Left hindlimb (tissue), 1 donor: ENCODE measurements at regions not wholly inside any gene's neighbourhood (a gene's known extent, or its start where the extent isn't known, plus 50 kb on each side); places are given as distances from the start of the nearest gene placed in this dataset.

Experiments used
- DNase-seq: peaks from one replicate; pipeline ENCODE4 v3.0.0-alpha.2; 2018

- no peak for DNase-seq
Observed at GRCh38 chr13:106230450-106230849, 305.0 kb downstream of the EFNB2 start.

DNA sequence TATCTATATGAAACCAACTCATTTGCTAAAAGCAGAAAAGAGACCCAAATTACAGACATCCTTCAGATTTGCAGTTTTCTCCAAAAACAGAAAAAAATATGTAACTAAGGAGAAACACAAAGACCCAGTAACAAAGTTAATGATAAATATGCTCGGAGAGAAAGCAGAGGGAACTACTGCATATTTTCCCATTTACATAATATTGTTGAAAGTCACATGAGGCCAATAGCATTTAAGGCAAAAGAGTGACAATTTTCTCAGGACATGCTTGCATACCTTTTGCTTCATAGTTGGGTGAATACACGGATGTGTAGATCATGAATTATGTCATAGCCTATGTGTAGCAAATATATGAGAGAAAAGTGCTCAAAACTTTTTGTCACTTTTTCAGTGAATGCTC, 310.3 kb downstream of the EFNB2 start:
- no peak for DNase-seq

GRCh38 chr13:106220211-106220610, 315.3 kb downstream of the EFNB2 start:
- no peak for DNase-seq

DNA sequence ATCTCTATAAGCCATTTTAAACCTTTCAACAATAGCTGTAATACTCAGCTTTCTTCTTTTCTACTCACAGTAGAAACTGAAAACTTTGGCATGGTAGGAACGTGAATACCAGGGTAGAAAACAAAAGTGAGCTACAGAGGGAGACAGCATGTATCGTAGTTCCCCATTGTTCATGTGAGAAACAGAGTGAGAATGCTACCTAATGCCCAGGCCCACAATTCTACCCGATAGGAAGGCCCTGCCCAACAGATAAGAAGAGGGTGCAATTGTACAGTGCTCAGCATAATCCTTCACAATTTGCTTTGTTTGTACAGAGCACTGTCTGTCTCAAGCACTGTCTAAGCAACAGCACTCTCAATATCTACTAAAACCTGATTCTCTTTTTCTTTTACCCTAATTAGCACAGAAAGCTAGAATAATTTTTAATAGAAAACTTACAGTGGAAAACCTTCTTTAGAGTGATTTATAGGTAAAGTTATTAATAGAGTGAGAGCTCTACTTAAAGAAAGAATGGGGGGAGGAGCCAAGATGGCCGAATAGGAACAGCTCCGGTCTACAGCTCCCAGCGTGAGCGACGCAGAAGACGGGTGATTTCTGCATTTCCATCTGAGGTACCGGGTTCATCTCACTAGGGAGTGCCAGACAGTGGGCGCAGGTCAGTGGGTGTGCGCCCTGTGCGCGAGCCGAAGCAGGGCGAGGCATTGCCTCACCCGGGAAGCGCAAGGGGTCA, 322.3 kb downstream of the EFNB2 start:
- DNase-seq, result no peak

- no peak for DNase-seq
Observed at GRCh38 chr13:106212386-106213010, 323.0 kb downstream of the EFNB2 start.

- DNase-seq, result no peak
Observed at GRCh38 chr13:106210324-106210723, 325.1 kb downstream of the EFNB2 start.

- DNase-seq, result no peak
Observed at GRCh38 chr13:106205871-106206270, 329.6 kb downstream of the EFNB2 start.

DNA sequence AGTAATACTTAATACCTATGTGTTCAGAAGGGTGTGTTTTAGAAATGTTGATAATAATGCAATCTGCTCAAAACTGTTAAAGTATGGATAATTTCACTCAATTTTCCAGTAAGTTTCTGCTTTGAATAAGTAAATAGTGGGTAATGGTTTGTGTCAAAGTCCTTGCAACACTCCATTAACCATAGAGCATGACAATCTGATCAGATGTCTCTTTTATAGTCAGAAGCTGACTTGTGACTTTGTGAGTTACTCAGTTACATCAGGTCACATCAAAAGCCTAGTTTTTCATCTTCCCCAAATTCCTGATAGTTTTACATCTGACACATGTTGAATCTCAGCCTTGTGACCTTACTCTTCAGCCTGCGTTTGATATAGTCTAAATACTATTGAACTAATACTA, 338.0 kb downstream of the EFNB2 start:
- no peak for DNase-seq

DNA sequence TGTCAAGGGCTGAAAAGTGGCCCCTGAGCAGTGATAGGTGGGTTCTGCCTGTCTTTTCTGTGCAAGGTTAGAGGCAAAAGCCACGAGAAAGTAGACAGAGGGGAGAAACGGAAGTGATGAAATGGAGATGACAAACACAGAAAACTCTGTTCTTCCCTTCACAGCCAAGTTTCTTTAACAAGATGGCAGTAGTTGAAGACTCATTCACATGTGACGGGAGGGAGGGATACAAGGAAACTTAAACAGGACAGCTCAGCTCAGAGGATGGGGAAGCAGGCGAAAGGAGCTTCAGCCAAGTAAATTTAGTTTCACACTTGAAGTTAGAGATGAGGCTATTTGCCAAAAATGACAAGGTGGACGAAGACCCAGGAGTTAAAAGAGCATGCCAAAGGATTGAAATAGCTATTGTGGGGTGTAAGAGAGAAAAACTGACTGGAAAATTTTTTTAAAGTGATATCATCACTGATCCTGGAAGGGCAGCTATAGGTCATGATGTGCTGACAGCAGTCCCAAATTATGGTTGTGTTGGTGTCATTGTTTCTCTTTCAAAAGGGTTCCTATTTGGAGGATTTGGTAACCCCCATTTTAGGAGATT, 347.9 kb downstream of the EFNB2 start:
- DNase-seq, result no peak

- no peak for DNase-seq
Observed at GRCh38 chr13:106187101-106187500, 348.4 kb downstream of the EFNB2 start.

DNA sequence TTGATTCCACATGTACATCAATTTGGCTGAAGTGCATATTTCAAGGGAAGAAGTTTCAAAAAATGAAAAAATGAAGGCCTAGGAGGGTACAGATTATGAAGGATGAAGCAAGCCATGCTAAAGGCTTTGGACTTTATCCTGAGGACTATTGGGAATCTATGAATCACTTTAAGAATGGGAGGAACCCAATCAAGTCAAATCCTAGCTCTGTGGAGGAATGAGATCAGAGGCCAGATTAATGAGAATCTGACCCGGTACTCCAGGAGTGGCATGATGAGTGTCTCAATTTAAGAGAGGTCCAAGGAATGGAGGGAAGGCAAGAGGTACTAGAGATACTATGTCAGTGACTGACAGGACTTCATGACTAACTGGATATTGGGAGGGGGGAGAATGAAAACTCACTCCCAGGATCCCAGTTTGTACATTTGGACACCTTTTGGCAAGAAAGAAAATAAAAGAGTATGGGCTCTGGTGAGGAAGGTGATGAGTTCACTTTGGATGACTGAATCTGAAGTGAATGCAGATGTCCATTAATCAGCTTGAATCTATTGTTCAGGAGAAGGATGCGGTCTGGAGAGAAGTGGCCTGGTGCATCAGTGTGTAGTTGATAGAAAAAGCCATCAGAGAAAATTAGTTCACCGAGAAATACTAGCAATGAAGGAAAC, 349.0 kb downstream of the EFNB2 start:
- DNase-seq, result no peak

DNA sequence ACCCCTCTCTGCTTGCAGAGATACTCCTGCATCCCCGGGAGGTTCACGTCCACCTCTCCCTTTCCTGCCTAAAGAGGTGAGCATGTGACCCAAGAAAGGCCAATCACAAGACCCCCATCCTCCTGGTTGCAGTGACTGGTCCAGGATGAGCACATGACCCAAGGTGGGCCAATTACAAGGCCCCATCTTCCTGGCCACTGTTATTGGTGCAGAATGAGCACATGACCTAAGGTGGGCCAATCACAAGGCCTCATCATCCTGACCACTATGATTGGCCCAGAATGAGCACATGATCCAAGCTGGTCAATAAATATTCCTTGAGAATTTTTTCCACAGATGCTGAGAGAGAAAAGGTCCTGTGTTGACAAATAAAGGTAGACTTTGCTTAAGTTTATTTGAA, 350.7 kb downstream of the EFNB2 start:
- no peak for DNase-seq

DNA sequence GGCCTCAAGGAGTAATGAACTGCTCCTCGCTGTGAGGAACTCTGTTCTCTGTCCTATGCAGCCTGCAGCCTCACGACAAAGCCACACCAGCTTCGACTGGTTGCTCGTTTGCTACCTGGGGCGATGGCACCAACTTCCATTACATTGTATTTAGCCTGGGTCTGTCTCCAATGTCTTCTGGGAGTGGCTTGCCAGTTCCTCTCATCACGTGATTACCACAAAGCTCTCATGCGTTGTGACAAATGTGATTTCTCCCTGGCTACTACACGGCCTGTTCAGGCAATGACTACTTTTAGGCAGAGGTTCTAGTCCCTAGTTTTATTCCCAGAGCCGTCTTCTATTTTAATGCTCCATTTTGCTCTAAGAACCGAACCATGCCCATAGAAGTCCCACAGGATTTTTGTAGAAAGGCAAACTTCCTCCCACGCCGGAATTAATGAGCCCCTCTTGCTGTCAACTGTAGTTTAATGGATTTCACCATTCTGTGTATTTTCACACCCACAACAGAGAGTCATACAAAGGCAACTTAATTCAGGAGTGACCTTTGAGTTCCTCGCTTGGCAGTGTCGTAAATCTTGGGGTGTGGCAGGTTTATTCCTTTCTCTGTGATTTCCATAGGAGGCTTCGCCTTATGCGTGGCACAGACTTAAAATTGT, 351.9 kb downstream of the EFNB2 start:
- DNase-seq, result no peak

- DNase-seq, result no peak
Observed at GRCh38 chr13:106182404-106182803, 353.1 kb downstream of the EFNB2 start.

GRCh38 chr13:106178816-106179215, 356.6 kb downstream of the EFNB2 start:
- no peak for DNase-seq

DNA sequence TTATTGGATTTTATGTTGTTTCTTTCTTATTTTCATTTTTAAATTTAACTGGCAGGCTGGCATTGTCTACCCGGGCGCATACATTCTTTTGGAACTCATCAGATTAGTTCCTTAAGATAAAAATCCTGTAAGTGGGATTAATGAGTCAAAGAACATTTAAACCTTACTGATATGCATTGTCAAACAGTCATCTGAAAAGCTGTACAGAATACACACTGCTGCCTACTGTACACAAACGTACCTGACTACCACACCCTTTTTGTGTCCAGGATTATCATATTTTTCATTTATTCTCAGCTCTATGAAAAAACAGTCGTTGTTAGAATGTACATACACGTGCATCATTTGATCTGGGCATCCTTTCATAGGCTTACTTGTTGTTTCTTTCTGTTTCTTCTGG, 358.3 kb downstream of the EFNB2 start:
- no peak for DNase-seq

- DNase-seq, result no peak
Observed at GRCh38 chr13:106176117-106176516, 359.3 kb downstream of the EFNB2 start.

GRCh38 chr13:106173891-106174610, 361.4 kb downstream of the EFNB2 start:
- DNase-seq, result no peak

GRCh38 chr13:106173346-106173745, 362.1 kb downstream of the EFNB2 start:
- DNase-seq, result no peak

DNA sequence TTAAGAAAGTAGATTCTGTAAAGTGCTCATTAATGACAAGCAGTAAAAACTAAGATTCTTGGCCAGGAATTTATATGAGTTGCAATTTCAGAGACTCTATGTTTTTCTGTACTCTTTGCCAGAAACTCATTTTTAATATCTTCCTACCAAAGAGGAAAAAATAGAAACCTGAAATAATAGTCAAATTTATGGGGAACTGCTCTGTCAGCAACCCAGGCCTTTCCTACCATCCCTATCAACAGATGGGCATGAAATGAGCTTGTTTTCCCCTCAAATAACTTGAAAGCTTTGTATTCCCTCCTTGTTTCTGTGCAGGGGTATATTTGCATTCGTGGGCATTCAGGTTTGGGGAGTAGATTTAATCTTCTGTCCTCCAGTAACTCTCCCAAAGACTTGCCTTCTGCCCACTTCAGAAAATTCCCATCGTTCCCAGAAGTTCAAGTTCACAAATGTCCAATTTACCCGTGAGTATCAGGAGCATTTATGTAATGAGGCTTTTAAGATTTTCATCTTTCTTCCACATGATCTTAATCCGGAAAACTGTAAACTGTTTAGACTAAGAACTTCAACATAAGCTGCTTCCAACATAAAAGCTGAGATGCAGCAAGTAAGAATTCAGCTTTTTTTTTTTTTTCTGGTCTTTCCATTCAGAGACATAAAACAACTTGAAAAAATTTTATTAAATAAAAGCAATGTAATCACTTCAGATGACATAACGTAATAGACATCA, 363.1 kb downstream of the EFNB2 start:
- no peak for DNase-seq

- DNase-seq, result no peak
Observed at GRCh38 chr13:106163426-106163825, 372.0 kb downstream of the EFNB2 start.

DNA sequence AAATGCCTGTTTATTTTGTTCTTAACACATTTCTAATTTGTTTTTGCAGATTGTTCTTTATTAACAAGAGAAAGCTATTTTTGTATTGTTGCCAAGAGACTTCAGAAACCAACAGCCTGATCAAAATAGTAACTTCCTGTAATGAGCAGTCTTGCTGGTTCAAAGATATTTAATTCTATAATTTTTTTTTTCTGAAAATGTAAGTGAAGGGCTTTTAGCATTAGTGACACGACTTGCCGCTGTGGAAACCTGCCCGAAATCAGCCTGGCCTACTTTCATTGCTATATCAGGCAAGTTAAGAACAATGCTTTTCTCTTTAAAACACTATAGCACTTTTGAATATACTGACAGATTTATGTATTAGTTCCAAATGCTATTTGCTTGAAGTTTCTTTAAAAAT, 374.3 kb downstream of the EFNB2 start:
- no peak for DNase-seq
